HFF-Myc (cell line): ENCODE measurements at regions not wholly inside any gene's neighbourhood (a gene's known extent, or its start where the extent isn't known, plus 50 kb on each side); places are given as distances from the start of the nearest gene placed in this dataset.

ENCODE experiments used
- DNase-seq: peaks from one replicate; pipeline ENCODE4 v3.0.0-alpha.2; 2011; ENCODE audit warnings: low read depth; ENCODE audit errors: extremely low read depth
- H3K4me3 ChIP-seq: replicated peaks from 2 replicates; pipeline ENCODE4 v1.5.1; 2011; ENCODE audit warnings: low read depth, mild to moderate bottlenecking, control low read depth, low read length
- CTCF ChIP-seq: IDR thresholded peaks from 2 replicates; pipeline ENCODE4 v1.5.1; 2012; ENCODE audit warnings: mild to moderate bottlenecking, low read depth, low read length, control low read depth; ENCODE audit errors: missing control alignments

GRCh38 chr6:92169506-92169905, 1249.9 kb downstream of the EPHA7 start:
- DNase-seq: no peak
- TF ChIP-seq CTCF: no peak
- no peak overlapping the region for H3K4me3 ChIP-seq

- DNase-seq: no peak
- no peak overlapping the region for H3K4me3 ChIP-seq
- TF ChIP-seq CTCF: no peak
Observed at GRCh38 chr6:92166666-92167065, 1252.7 kb downstream of the EPHA7 start.

- TF ChIP-seq CTCF: no peak
- no peak for DNase-seq
- H3K4me3 ChIP-seq: no peak overlapping the region
Observed at GRCh38 chr6:92161953-92162352, 1257.4 kb downstream of the EPHA7 start.

- DNase-seq: no peak
- no peak for TF ChIP-seq CTCF
- no peak overlapping the region for H3K4me3 ChIP-seq
Observed at GRCh38 chr6:92160226-92160625, 1259.1 kb downstream of the EPHA7 start.

- H3K4me3 ChIP-seq: no peak overlapping the region
- no peak for DNase-seq
- TF ChIP-seq CTCF: no peak
Observed at GRCh38 chr6:92159046-92159445, 1260.3 kb downstream of the EPHA7 start.

GRCh38 chr6:92150553-92150952, 1268.8 kb downstream of the EPHA7 start:
- no peak overlapping the region for H3K4me3 ChIP-seq
- DNase-seq: no peak
- TF ChIP-seq CTCF: no peak

GRCh38 chr6:92147246-92147645, 1272.1 kb downstream of the EPHA7 start:
- no peak for DNase-seq
- no peak overlapping the region for H3K4me3 ChIP-seq
- TF ChIP-seq CTCF: no peak
